GM12878 (cell line): ENCODE measurements at regions not wholly inside any gene's neighbourhood (a gene's known extent, or its start where the extent isn't known, plus 50 kb on each side); places are given as distances from the start of the nearest gene placed in this dataset.

Source experiments
- ATAC-seq: fragments of 200-7000 bp; cut with Tn5 transposase; 3 replicates; pipeline ENCODE4 v1.9.1; 2020; ENCODE audit warnings: mild to moderate bottlenecking, moderate library complexity
- BruUV-seq: library from RNA; stranded (reverse); fragments of 400-500 nt; replicated peaks from 2 replicates; lab custom pipeline; 2021; lab: Mats Ljungman, UMichigan
- CTCF ChIA-PET: fragments of 300-600 bp; sonication (Branson Sonifier 250); formaldehyde crosslinking; extraction: SDS; loops from one replicate; lab custom pipeline; 2021; ENCODE audit warnings: inconsistent platforms; lab: Yijun Ruan, JAX
- POLR2A ChIA-PET: fragments of 350-600 bp; formaldehyde crosslinking; extraction: SDS; loops from one replicate; lab custom pipeline; 2021; ENCODE audit warnings: inconsistent platforms; lab: Charles Lee
- RAD21 ChIA-PET: fragments of 300-600 bp; sonication (Branson Sonifier 250); formaldehyde crosslinking; loops from one replicate; lab custom pipeline; 2023; ENCODE audit warnings: antibody characterized with exemption; ENCODE audit not compliant: unreplicated experiment; lab: Charles Lee
- SMC1A ChIA-PET: fragments of 300-600 bp; sonication (Branson Sonifier 250); formaldehyde crosslinking; loops from one replicate; lab custom pipeline; 2023; ENCODE audit not compliant: unreplicated experiment, uncharacterized antibody; lab: Charles Lee
- DNase-seq: peaks from one replicate; pipeline ENCODE4 v3.0.0-alpha.2; 2011; ENCODE audit warnings: low read depth, low spot score
- FAIRE-seq: peaks from 3 replicates; lab custom pipeline; 2011; peaks lifted over from hg19 to GRCh38; lab: Jason Lieb, UNC
- H2AFZ ChIP-seq: 2 replicates; pipeline ENCODE4 v1.6.0; 2011; ENCODE audit warnings: low read depth, low read length, control low read depth; ENCODE audit not compliant: control insufficient read depth
- H3K27ac ChIP-seq: 2 replicates; pipeline ENCODE4 v1.5.1; 2011; ENCODE audit warnings: control low read depth; ENCODE audit not compliant: control insufficient read depth, insufficient read depth
- H3K27me3 ChIP-seq, 2 experiments: replicated peaks in 1 of 2; 2 replicates each; pipeline versions ENCODE4 v1.6.0 to v1.6.1; 2011; ENCODE audit warnings: low read length in 1 of 2; ENCODE audit not compliant: control insufficient read depth in 2 of 2, insufficient read depth in 2 of 2
- H3K36me3 ChIP-seq, 2 experiments: 2 replicates each; pipeline ENCODE4 v1.5.1; 2011; ENCODE audit warnings: low read length in 1 of 2; ENCODE audit not compliant: control insufficient read depth in 2 of 2, insufficient read depth in 2 of 2
- H3K4me1 ChIP-seq: 2 replicates; pipeline ENCODE4 v1.6.1; 2011; ENCODE audit warnings: mild to moderate bottlenecking, low read length, moderate library complexity, mixed read lengths; ENCODE audit not compliant: control insufficient read depth, insufficient read depth
- H3K4me2 ChIP-seq: 2 replicates; pipeline ENCODE4 v1.6.0; 2011; ENCODE audit warnings: control low read depth; ENCODE audit not compliant: control insufficient read depth, insufficient read depth
- H3K4me3 ChIP-seq: fragments of 200-600 bp; sonication (generic); 2 replicates; pipeline ENCODE4 v1.5.1; 2016
- H3K79me2 ChIP-seq: 2 replicates; pipeline ENCODE4 v1.6.0; 2011; ENCODE audit warnings: low read length; ENCODE audit not compliant: control insufficient read depth, insufficient read depth
- H3K9ac ChIP-seq: 2 replicates; pipeline ENCODE4 v1.8.0; 2011; ENCODE audit warnings: low read length, control low read depth, mixed read lengths; ENCODE audit not compliant: control insufficient read depth, insufficient read depth
- H3K9me3 ChIP-seq: replicated peaks from 3 replicates; pipeline ENCODE4 v1.5.1; 2011; ENCODE audit warnings: mild to moderate bottlenecking, low read length; ENCODE audit not compliant: control insufficient read depth, insufficient read depth
- H4K20me1 ChIP-seq: 2 replicates; pipeline ENCODE4 v1.6.0; 2011; ENCODE audit not compliant: control insufficient read depth, insufficient read depth
- ATF3 ChIP-seq: IDR thresholded peaks from 2 replicates; pipeline ENCODE4 v1.6.1; 2011; ENCODE audit warnings: low read depth, mild to moderate bottlenecking, low read length, moderate library complexity, borderline replicate concordance; ENCODE audit errors: extremely low read depth
- BRCA1 ChIP-seq: IDR thresholded peaks from 2 replicates; pipeline ENCODE4 v1.6.1; 2011; ENCODE audit warnings: low read depth, low read length, improper control_type of control experiment
- CBFB ChIP-seq: IDR thresholded peaks from 2 replicates; pipeline ENCODE4 v1.6.1; 2016; ENCODE audit warnings: antibody characterized with exemption, low read depth
- GABPA ChIP-seq: IDR thresholded peaks from 2 replicates; pipeline ENCODE4 v1.6.1; 2014; ENCODE audit warnings: antibody characterized with exemption, low read depth, mild to moderate bottlenecking, inconsistent platforms
- JUND ChIP-seq: IDR thresholded peaks from 2 replicates; pipeline ENCODE4 v1.6.1; 2012; ENCODE audit warnings: low read depth, mild to moderate bottlenecking, low read length, improper control_type of control experiment, moderate library complexity
- MAX ChIP-seq: IDR thresholded peaks from 2 replicates; pipeline ENCODE4 v1.6.1; 2012; ENCODE audit warnings: low read depth, low read length, improper control_type of control experiment
- MTA2 ChIP-seq: fragments of 450-650 bp; IDR thresholded peaks from 2 replicates; pipeline ENCODE4 v1.6.1; 2016; ENCODE audit warnings: low read depth, mild to moderate bottlenecking, moderate library complexity
- NR2C2 ChIP-seq: IDR thresholded peaks from 2 replicates; pipeline ENCODE4 v1.6.1; 2011; ENCODE audit warnings: borderline replicate concordance, low read depth; ENCODE audit not compliant: control insufficient read depth, insufficient read length
- SIX5 ChIP-seq: IDR thresholded peaks from 2 replicates; pipeline ENCODE4 v1.6.1; 2011; ENCODE audit warnings: mild to moderate bottlenecking, low read depth, low read length, moderate library complexity; ENCODE audit not compliant: severe bottlenecking
- TCF12 ChIP-seq: IDR thresholded peaks from 2 replicates; pipeline ENCODE4 v1.6.1; 2011; ENCODE audit warnings: low read depth, mild to moderate bottlenecking, low read length
- in situ Hi-C: fragments of 300-500 bp; cut with MboI; formaldehyde crosslinking; loops from 9 replicates; pipeline ENCODE4 v1.14.3; 2018; ENCODE audit warnings: mixed read lengths
- intact Hi-C: fragments of 100-400 bp; cut with micrococcal nuclease; formaldehyde crosslinking; loops from one replicate; pipeline ENCODE4 v1.14.2; 2022; ENCODE audit not compliant: unreplicated experiment

DNA sequence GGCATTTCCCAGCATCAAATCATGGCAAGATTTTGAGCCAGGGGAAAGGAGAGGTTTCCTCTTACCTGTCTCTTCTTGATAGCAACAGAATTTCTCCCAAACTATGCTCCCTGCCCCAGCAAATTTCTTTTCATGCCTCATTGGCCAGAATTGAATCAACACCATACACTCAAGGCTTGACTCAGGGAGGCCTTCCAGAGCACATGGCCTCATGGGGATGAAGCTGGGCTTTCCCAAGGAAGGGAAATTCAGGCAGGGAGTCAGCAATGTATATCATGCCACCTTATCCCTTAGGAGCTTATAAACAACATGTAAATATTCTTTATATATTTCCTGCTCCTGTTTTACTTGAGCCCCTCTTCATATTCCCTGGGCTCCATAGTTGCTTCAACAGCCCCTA is 62.1 kb downstream of the ARF6 start:
- Histone ChIP-seq H3K4me2 (no peak overlapping the region), H3K4me1 (peaks cover 17% of the 10 kb centered on the region), H3K36me3 (no peaks in the 10 kb centered on the region), H4K20me1 (no peaks in the 10 kb centered on the region), H3K4me3 (no peak overlapping the region), H3K27me3 (no peaks in the 10 kb centered on the region), H2AFZ (no peak overlapping the region), H3K9me3 (no peaks in the 10 kb centered on the region), H3K9ac (no peak overlapping the region), H3K27ac (no peak overlapping the region), H3K79me2 (no peaks in the 10 kb centered on the region)
- FAIRE-seq: no peak
- CTCF ChIA-PET: interaction anchor here (1.3 to 1.4 kb wide), 2 partner anchors 17 to 92 kb away, joined by 3 to 4 read pairs; no protein-coding TSS in a partner anchor
- POLR2A ChIA-PET: interaction anchor here (0.6 kb wide), 1 partner anchor 16 kb away, joined by 3 read pairs; no protein-coding TSS in a partner anchor
- intact Hi-C loops (no loop called here), in situ Hi-C loops (no loop called here)
- SMC1A ChIA-PET: interaction anchor here (1.3 kb wide), 1 partner anchor 9 kb away, joined by 5 read pairs; no protein-coding TSS in a partner anchor
- TF ChIP-seq GABPA (no peak), CBFB (no peak), BRCA1 (no peak), ATF3 (no peak), MTA2 (no peak), SIX5 (no peak), NR2C2 (no peak), MAX (no peak), JUND (no peak), TCF12 (no peak)
- BruUV-seq: no TSS peak
- RAD21 ChIA-PET: no interaction called here
- no peak for ATAC-seq
- no peak for DNase-seq
